ENCODE measurements at regions not wholly inside any gene's neighbourhood (a gene's known extent, or its start where the extent isn't known, plus 50 kb on each side); places are given as distances from the start of the nearest gene placed in this dataset.

DNA sequence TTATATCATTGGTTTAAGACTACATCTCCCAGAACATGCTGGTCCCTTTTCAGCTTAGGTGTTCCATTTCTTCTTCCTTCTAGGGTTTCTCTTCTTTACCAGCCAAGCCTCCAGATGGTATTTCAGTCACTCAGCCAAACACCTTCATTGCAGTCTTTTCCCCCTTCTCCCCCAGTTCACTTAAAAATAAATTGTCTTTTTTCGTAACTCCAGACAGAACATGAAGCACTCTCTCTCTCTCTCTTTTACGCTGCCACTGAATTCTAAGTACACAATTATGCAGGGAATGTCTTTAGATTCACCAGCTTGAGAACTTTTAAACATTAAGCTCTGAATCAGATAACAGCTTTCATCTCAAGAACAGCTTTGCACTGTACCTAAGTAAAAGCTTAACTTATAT, 419.7 kb upstream of the BRINP1 start:
- TF ChIP-seq, protein P1, sequence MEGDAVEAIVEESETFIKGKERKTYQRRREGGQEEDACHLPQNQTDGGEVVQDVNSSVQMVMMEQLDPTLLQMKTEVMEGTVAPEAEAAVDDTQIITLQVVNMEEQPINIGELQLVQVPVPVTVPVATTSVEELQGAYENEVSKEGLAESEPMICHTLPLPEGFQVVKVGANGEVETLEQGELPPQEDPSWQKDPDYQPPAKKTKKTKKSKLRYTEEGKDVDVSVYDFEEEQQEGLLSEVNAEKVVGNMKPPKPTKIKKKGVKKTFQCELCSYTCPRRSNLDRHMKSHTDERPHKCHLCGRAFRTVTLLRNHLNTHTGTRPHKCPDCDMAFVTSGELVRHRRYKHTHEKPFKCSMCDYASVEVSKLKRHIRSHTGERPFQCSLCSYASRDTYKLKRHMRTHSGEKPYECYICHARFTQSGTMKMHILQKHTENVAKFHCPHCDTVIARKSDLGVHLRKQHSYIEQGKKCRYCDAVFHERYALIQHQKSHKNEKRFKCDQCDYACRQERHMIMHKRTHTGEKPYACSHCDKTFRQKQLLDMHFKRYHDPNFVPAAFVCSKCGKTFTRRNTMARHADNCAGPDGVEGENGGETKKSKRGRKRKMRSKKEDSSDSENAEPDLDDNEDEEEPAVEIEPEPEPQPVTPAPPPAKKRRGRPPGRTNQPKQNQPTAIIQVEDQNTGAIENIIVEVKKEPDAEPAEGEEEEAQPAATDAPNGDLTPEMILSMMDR (conservative IDR thresholded peaks at IDR 0.05): no peak
- H3K9me3 Mint-ChIP-seq: no peaks in the 10 kb centered on the region
- no peak for DNase-seq (ENCODE audit: low read depth, low spot score)
- H3K4me1 Mint-ChIP-seq: no peaks in the 10 kb centered on the region
- H3K36me3 Mint-ChIP-seq (ENCODE audit: low read depth): no peaks in the 10 kb centered on the region
- no peak overlapping the region for H3K4me3 Mint-ChIP-seq
- no peak overlapping the region for H3K27ac Mint-ChIP-seq (ENCODE audit: unreplicated experiment)
- peaks cover 29% of the 10 kb centered on the region for H3K27me3 Mint-ChIP-seq (ENCODE audit: low read depth)

DNA sequence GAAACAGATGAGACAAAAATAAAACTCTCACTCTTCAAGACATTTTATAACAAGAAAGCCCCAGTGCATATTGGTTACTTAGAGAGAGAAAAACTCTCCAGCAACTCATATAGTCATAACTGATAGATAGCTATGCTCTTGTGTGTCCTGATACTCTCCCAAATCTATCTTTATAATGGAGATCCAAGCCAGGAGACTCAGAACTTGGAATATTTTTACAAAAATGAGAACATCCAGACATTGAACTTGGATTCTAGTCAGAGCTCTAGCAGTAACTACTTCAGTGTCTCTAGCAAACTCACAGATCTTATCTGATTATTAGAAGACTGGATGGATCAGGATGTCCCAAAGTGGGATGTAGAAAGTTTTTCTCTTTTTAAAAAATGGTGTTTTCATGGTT, 412.7 kb upstream of the BRINP1 start:
- TF ChIP-seq, protein P1 (conservative IDR thresholded peaks at IDR 0.05): no peak
- Mint-ChIP-seq H3K36me3 (ENCODE audit: low read depth) (no peaks in the 10 kb centered on the region), H3K27me3 (ENCODE audit: low read depth) (peaks cover 22% of the 10 kb centered on the region), H3K4me3 (no peak overlapping the region), H3K9me3 (no peaks in the 10 kb centered on the region), H3K4me1 (no peaks in the 10 kb centered on the region), H3K27ac (ENCODE audit: unreplicated experiment) (no peak overlapping the region)
- DNase-seq (ENCODE audit: low read depth, low spot score): no peak

- peaks cover 12% of the 10 kb centered on the region for H3K27me3 Mint-ChIP-seq (ENCODE audit: low read depth)
- H3K36me3 Mint-ChIP-seq (ENCODE audit: low read depth): no peaks in the 10 kb centered on the region
- no peaks in the 10 kb centered on the region for H3K9me3 Mint-ChIP-seq
- H3K4me3 Mint-ChIP-seq: no peak overlapping the region
- no peak overlapping the region for H3K27ac Mint-ChIP-seq (ENCODE audit: unreplicated experiment)
- peaks cover 13% of the 10 kb centered on the region for H3K4me1 Mint-ChIP-seq
- TF ChIP-seq, protein P1 (conservative IDR thresholded peaks at IDR 0.05): no peak
- DNase-seq (ENCODE audit: low read depth, low spot score): no peak
Observed at GRCh38 chr9:119775410-119775809, 406.2 kb upstream of the BRINP1 start.

- H3K27me3 Mint-ChIP-seq (ENCODE audit: low read depth): peaks cover 12% of the 10 kb centered on the region
- no peaks in the 10 kb centered on the region for H3K36me3 Mint-ChIP-seq (ENCODE audit: low read depth)
- no peak overlapping the region for H3K27ac Mint-ChIP-seq (ENCODE audit: unreplicated experiment)
- TF ChIP-seq, protein P1 (conservative IDR thresholded peaks at IDR 0.05): no peak
- H3K4me3 Mint-ChIP-seq: no peak overlapping the region
- no peaks in the 10 kb centered on the region for H3K9me3 Mint-ChIP-seq
- H3K4me1 Mint-ChIP-seq: peaks cover 13% of the 10 kb centered on the region
- no peak for DNase-seq (ENCODE audit: low read depth, low spot score)
Observed at GRCh38 chr9:119773823-119774222, 404.6 kb upstream of the BRINP1 start.

- Mint-ChIP-seq H3K9me3 (no peaks in the 10 kb centered on the region), H3K4me3 (no peak overlapping the region), H3K27ac (ENCODE audit: unreplicated experiment) (no peak overlapping the region), H3K4me1 (peaks cover 13% of the 10 kb centered on the region), H3K36me3 (ENCODE audit: low read depth) (no peaks in the 10 kb centered on the region), H3K27me3 (ENCODE audit: low read depth) (peaks cover 12% of the 10 kb centered on the region)
- TF ChIP-seq, protein P1 (conservative IDR thresholded peaks at IDR 0.05): no peak
- no peak for DNase-seq (ENCODE audit: low read depth, low spot score)
Observed at GRCh38 chr9:119771341-119771740, 402.1 kb upstream of the BRINP1 start.

- no peak overlapping the region for H3K4me3 Mint-ChIP-seq
- H3K27ac Mint-ChIP-seq (ENCODE audit: unreplicated experiment): no peak overlapping the region
- DNase-seq (ENCODE audit: low read depth, low spot score): no peak
- TF ChIP-seq, protein P1 (conservative IDR thresholded peaks at IDR 0.05): no peak
- H3K4me1 Mint-ChIP-seq: no peaks in the 10 kb centered on the region
- H3K9me3 Mint-ChIP-seq: no peaks in the 10 kb centered on the region
- no peaks in the 10 kb centered on the region for H3K36me3 Mint-ChIP-seq (ENCODE audit: low read depth)
- peaks cover 8% of the 10 kb centered on the region for H3K27me3 Mint-ChIP-seq (ENCODE audit: low read depth)
Observed at GRCh38 chr9:119768266-119768665, 399.0 kb upstream of the BRINP1 start.

Measured in neural crest cell (in vitro differentiated cells).